HepG2 (cell line): ENCODE measurements at regions not wholly inside any gene's neighbourhood (a gene's known extent, or its start where the extent isn't known, plus 50 kb on each side); places are given as distances from the start of the nearest gene placed in this dataset.

ENCODE experiments used
- ARID2 ChIP-seq: sonication (generic); formaldehyde crosslinking; IDR thresholded peaks from 2 replicates; pipeline ENCODE4 v1.8.1; 2022; ENCODE audit warnings: mild to moderate bottlenecking, missing genetic modification reagents, borderline replicate concordance
- ARNTL ChIP-seq: sonication (generic); formaldehyde crosslinking; IDR thresholded peaks from 2 replicates; pipeline ENCODE4 v1.4.0; 2020; ENCODE audit warnings: mild to moderate bottlenecking, missing genetic modification reagents
- CAMTA2 ChIP-seq: sonication (generic); formaldehyde crosslinking; IDR thresholded peaks from 2 replicates; pipeline ENCODE4 v1.4.0; 2020; ENCODE audit warnings: mild to moderate bottlenecking, missing genetic modification reagents, borderline replicate concordance
- CBFB ChIP-seq: sonication (generic); formaldehyde crosslinking; IDR thresholded peaks from 2 replicates; pipeline ENCODE4 v1.4.0; 2020; ENCODE audit warnings: missing genetic modification reagents
- DMTF1 ChIP-seq: sonication (generic); formaldehyde crosslinking; IDR thresholded peaks from 2 replicates; pipeline ENCODE4 v1.4.0; 2020; ENCODE audit warnings: mild to moderate bottlenecking, missing genetic modification reagents
- KDM4B ChIP-seq: sonication (generic); formaldehyde crosslinking; IDR thresholded peaks from 2 replicates; pipeline ENCODE4 v1.4.0; 2020; ENCODE audit warnings: missing genetic modification reagents
- KMT2B ChIP-seq: IDR thresholded peaks from 2 replicates; pipeline ENCODE4 v1.6.1; 2016; ENCODE audit warnings: missing genetic modification reagents, missing compliant biosample characterization
- RXRA ChIP-seq: sonication (generic); formaldehyde crosslinking; IDR thresholded peaks from 2 replicates; pipeline ENCODE4 v1.5.1; 2020; ENCODE audit warnings: missing genetic modification reagents
- SOX6 ChIP-seq, 2 experiments: fragments of 450-650 bp in 1 of 2; sonication (generic) in 1 of 2; formaldehyde crosslinking in 1 of 2; IDR thresholded peaks; 2 replicates each; pipeline versions ENCODE4 v1.4.0 to v1.6.1; 2017 to 2020; ENCODE audit warnings: antibody characterized with exemption in 1 of 2, mild to moderate bottlenecking in 1 of 2, missing genetic modification reagents in 1 of 2
- TGIF2 ChIP-seq: IDR thresholded peaks from 2 replicates; pipeline ENCODE4 v1.6.1; 2016; ENCODE audit warnings: control low read depth, missing compliant biosample characterization
- TIGD3 ChIP-seq: sonication (generic); formaldehyde crosslinking; IDR thresholded peaks from 2 replicates; pipeline ENCODE4 v1.5.1; 2020; ENCODE audit warnings: mild to moderate bottlenecking, missing genetic modification reagents, borderline replicate concordance
- ZBTB7B ChIP-seq: sonication (generic); formaldehyde crosslinking; IDR thresholded peaks from 2 replicates; pipeline ENCODE4 v1.4.0; 2020; ENCODE audit warnings: missing genetic modification reagents
- ZNF160 ChIP-seq: sonication (generic); formaldehyde crosslinking; IDR thresholded peaks from 2 replicates; pipeline ENCODE4 v1.8.0; 2022; ENCODE audit warnings: mild to moderate bottlenecking, inconsistent platforms, missing genetic modification reagents
- ZNF207 ChIP-seq: fragments of 450-650 bp; IDR thresholded peaks from 2 replicates; pipeline ENCODE4 v1.6.1; 2016; ENCODE audit warnings: antibody characterized with exemption, borderline replicate concordance
- ZNF30 ChIP-seq: sonication (generic); formaldehyde crosslinking; IDR thresholded peaks from 2 replicates; pipeline ENCODE4 v1.5.0; 2020; ENCODE audit warnings: mild to moderate bottlenecking, missing genetic modification reagents
- ZNF33A ChIP-seq: sonication (generic); formaldehyde crosslinking; IDR thresholded peaks from 2 replicates; pipeline ENCODE4 v1.5.1; 2020; ENCODE audit warnings: missing genetic modification reagents, mild to moderate bottlenecking, moderate library complexity, borderline replicate concordance
- ZNF674 ChIP-seq: sonication (generic); formaldehyde crosslinking; IDR thresholded peaks from 2 replicates; pipeline ENCODE4 v1.5.0; 2020; ENCODE audit warnings: low read depth, mild to moderate bottlenecking, missing genetic modification reagents
- TF ChIP-seq, protein P1 (sequence below): sonication (generic); formaldehyde crosslinking; IDR thresholded peaks from 2 replicates; pipeline ENCODE4 v1.9.0; 2021; ENCODE audit warnings: missing genetic modification reagents, mild to moderate bottlenecking, borderline replicate concordance
- TF ChIP-seq, protein P2 (sequence below): sonication (generic); formaldehyde crosslinking; IDR thresholded peaks from 2 replicates; pipeline ENCODE4 v1.4.0; 2020; ENCODE audit warnings: missing genetic modification reagents
- TF ChIP-seq, protein P3 (sequence below): sonication (generic); formaldehyde crosslinking; IDR thresholded peaks from 2 replicates; pipeline ENCODE4 v1.4.0; 2020; ENCODE audit warnings: mild to moderate bottlenecking, missing genetic modification reagents

DNA sequence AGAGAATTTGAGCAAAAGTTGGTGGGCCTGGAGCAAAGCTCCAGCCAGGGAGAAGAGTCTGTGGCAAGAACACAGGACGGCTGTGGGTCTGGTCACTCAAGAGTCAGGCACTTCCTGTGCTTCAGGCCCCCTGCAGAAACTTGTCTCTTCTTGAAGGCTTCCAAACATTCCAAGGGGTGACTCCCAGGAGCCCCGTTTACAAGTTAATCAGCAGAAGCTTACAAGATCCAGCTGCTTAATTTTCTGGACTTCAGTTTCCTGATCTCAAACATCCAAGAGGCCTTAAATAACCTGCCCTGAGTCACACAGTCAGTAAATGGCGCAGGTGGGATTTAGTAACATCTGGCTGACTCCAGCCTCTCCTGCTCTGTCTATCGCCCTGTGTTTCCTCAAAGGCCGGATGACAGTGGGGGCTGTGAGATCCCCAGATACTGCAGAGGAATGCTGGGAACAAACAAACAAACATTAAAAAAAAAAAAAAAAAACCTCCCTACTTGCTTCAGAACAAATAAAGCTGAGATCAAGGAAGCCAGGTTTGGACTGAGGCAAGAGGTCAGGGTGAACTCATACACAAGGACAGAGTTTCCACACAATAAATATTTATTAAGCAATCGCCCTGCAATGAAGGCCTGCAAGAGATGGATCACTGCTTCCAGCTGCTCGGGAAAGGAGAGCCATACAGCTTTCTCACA is 175.4 kb upstream of the RFC3 start (continued):
- TF ChIP-seq RXRA (peak; percentile 94), ZNF674 (CRISPR knock-in tag) (no peak), ZNF207 (no peak), ZBTB7B (CRISPR knock-in tag) (peak; percentile 86), ARID2 (CRISPR knock-in tag) (peak; percentile 91; the same call in 1 of the 2 replicates), CAMTA2 (CRISPR knock-in tag) (no peak), ARNTL (0 out of 2 replicates have a peak, but pooled peaks have one; percentile 26), KMT2B (CRISPR knock-in tag) (no peak), ZNF33A (CRISPR knock-in tag) (no peak), TIGD3 (peak; percentile 43; the same call in 1 of the 2 replicates), DMTF1 (CRISPR knock-in tag) (no peak), KDM4B (CRISPR knock-in tag) (peak; percentile 62; the same call in 1 of the 2 replicates), ZNF160 (CRISPR knock-in tag) (no peak), ZNF30 (CRISPR knock-in tag) (no peak), TGIF2 (CRISPR knock-in tag) (no peak), CBFB (CRISPR knock-in tag) (no peak), SOX6 (IDR thresholded peaks at IDR 0.05) (no peak), SOX6 (CRISPR knock-in tag; IDR thresholded peaks at IDR 0.05) (peak; percentile 97)
- TF ChIP-seq, protein P1, sequence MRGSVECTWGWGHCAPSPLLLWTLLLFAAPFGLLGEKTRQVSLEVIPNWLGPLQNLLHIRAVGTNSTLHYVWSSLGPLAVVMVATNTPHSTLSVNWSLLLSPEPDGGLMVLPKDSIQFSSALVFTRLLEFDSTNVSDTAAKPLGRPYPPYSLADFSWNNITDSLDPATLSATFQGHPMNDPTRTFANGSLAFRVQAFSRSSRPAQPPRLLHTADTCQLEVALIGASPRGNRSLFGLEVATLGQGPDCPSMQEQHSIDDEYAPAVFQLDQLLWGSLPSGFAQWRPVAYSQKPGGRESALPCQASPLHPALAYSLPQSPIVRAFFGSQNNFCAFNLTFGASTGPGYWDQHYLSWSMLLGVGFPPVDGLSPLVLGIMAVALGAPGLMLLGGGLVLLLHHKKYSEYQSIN (CRISPR knock-in tag): no peak
- TF ChIP-seq, protein P2, sequence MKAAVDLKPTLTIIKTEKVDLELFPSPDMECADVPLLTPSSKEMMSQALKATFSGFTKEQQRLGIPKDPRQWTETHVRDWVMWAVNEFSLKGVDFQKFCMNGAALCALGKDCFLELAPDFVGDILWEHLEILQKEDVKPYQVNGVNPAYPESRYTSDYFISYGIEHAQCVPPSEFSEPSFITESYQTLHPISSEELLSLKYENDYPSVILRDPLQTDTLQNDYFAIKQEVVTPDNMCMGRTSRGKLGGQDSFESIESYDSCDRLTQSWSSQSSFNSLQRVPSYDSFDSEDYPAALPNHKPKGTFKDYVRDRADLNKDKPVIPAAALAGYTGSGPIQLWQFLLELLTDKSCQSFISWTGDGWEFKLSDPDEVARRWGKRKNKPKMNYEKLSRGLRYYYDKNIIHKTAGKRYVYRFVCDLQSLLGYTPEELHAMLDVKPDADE: no peak
- TF ChIP-seq, protein P3, sequence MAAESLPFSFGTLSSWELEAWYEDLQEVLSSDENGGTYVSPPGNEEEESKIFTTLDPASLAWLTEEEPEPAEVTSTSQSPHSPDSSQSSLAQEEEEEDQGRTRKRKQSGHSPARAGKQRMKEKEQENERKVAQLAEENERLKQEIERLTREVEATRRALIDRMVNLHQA: peak; percentile 77; the same call in 1 of the 2 replicates
